ENCODE measurements at regions not wholly inside any gene's neighbourhood (a gene's known extent, or its start where the extent isn't known, plus 50 kb on each side); places are given as distances from the start of the nearest gene placed in this dataset.

DNA sequence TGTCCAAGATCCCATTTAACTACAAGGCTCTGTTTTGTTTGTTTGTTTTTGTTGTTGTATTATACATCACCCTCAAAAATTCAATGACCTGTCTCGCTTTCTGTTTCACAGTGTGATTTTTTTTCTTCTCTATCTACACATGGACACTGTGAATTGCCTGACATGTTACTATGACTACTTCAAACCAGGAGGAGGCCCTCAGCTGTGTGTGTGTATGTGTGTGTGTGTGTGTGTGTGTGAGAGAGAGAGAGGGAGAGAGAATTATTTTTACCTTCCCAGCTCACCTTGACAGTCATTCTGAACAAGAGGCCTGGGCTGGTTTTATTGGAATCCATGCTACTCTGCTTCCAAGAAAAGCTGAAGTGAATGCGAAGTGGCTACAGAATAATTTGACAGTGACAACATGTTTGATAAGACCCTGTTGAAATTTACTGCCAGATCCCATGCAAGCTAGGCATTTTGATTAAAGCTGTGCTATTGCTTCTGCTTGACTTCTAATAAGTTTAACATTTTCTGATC lies 841.4 kb downstream of the NSUN3 start:
- 70 to 85% methylated on average over 2 of the region's 2 CpGs for WGBS, 2 donors
- Histone ChIP-seq H3K4me3 (no peak overlapping the region), H3K4me1 (no peaks in the 10 kb centered on the region), H3K27me3 (no peaks in the 10 kb centered on the region), H3K9me3 (no peaks in the 10 kb centered on the region), H3K27ac (no peak overlapping the region), H3K36me3 (no peaks in the 10 kb centered on the region)
- DNase-seq = no peak
- intact Hi-C loops (cut with DNase I) = no loop called here
- no peak for TF ChIP-seq POLR2A (IDR thresholded peaks at IDR 0.05)
- TF ChIP-seq, protein P1, sequence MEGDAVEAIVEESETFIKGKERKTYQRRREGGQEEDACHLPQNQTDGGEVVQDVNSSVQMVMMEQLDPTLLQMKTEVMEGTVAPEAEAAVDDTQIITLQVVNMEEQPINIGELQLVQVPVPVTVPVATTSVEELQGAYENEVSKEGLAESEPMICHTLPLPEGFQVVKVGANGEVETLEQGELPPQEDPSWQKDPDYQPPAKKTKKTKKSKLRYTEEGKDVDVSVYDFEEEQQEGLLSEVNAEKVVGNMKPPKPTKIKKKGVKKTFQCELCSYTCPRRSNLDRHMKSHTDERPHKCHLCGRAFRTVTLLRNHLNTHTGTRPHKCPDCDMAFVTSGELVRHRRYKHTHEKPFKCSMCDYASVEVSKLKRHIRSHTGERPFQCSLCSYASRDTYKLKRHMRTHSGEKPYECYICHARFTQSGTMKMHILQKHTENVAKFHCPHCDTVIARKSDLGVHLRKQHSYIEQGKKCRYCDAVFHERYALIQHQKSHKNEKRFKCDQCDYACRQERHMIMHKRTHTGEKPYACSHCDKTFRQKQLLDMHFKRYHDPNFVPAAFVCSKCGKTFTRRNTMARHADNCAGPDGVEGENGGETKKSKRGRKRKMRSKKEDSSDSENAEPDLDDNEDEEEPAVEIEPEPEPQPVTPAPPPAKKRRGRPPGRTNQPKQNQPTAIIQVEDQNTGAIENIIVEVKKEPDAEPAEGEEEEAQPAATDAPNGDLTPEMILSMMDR (IDR thresholded peaks at IDR 0.05) = no peak

DNA sequence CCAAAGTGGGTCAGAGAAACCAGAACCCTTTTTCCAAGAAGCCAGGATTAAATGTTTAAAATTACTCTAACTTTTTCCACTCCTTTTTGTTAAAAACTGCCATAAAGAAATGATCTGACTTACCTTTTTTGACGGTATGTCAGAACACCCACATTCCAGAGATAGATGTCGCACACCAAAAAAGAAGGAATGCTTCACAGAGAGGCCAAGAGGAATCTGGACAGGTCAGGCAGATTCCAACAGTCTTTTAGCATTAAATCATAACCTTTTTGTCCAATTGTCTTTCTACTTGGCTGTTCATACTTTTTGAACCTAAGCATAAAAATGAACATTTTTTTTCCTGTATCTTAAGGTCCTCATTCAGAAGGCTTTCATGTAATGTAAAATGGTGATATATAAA lies 846.9 kb downstream of the NSUN3 start:
- Histone ChIP-seq H3K27me3 (no peaks in the 10 kb centered on the region), H3K27ac (no peak overlapping the region), H3K4me1 (no peaks in the 10 kb centered on the region), H3K4me3 (no peak overlapping the region), H3K36me3 (no peaks in the 10 kb centered on the region), H3K9me3 (no peaks in the 10 kb centered on the region)
- 59 to 70% methylated on average over 2 of the region's 2 CpGs for WGBS, 2 donors
- intact Hi-C loops (cut with DNase I) = no loop called here
- TF ChIP-seq, protein P1 (IDR thresholded peaks at IDR 0.05) = no peak
- no peak for TF ChIP-seq POLR2A (IDR thresholded peaks at IDR 0.05)
- no peak for DNase-seq

GRCh38 chr3:94912656-94913055 lies 849.8 kb downstream of the NSUN3 start:
- no peaks in the 10 kb centered on the region for H3K9me3 ChIP-seq
- no peak for DNase-seq
- H3K4me3 ChIP-seq = no peak overlapping the region
- intact Hi-C loops (cut with DNase I) = no loop called here
- TF ChIP-seq, protein P1 (IDR thresholded peaks at IDR 0.05) = no peak
- 65 to 77% methylated on average over 3 of the region's 3 CpGs for WGBS, 2 donors
- H3K27ac ChIP-seq = no peak overlapping the region
- H3K4me1 ChIP-seq = no peaks in the 10 kb centered on the region
- no peaks in the 10 kb centered on the region for H3K27me3 ChIP-seq
- H3K36me3 ChIP-seq = no peaks in the 10 kb centered on the region

DNA sequence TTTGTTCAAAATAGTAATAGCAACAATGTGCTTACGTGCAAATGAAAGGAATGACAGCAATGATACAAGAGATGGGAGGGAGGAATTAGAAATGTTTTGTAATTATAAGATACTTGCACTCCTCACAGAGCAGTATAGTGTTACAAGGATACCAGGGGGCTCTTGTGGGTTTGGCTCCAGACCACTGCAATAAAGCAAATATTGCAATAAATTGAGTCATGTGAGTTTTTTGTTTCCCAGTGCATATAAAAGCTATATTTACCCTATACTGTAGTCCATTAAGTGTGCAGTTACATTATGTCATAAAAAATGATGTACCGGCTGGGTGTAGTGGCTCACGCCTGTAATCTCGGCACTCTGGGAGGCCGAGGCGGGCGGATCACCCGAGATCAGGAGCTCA lies 864.3 kb downstream of the NSUN3 start:
- Histone ChIP-seq H3K4me3 (no peak overlapping the region), H3K27me3 (no peaks in the 10 kb centered on the region), H3K27ac (no peak overlapping the region), H3K9me3 (no peaks in the 10 kb centered on the region), H3K4me1 (no peaks in the 10 kb centered on the region), H3K36me3 (no peaks in the 10 kb centered on the region)
- intact Hi-C loops (cut with DNase I) = no loop called here
- no peak for TF ChIP-seq POLR2A (IDR thresholded peaks at IDR 0.05)
- TF ChIP-seq, protein P1 (IDR thresholded peaks at IDR 0.05) = no peak
- DNase-seq = no peak
- WGBS, 2 donors = 89 to 98% methylated on average over 2 to 8 of the region's 8 CpGs

GRCh38 chr3:94928921-94929320 lies 866.1 kb downstream of the NSUN3 start:
- Histone ChIP-seq H3K27me3 (no peaks in the 10 kb centered on the region), H3K4me3 (no peak overlapping the region), H3K27ac (no peak overlapping the region), H3K36me3 (no peaks in the 10 kb centered on the region), H3K9me3 (no peaks in the 10 kb centered on the region), H3K4me1 (no peaks in the 10 kb centered on the region)
- intact Hi-C loops (cut with DNase I) = no loop called here
- no peak for DNase-seq
- TF ChIP-seq POLR2A (IDR thresholded peaks at IDR 0.05) = no peak
- TF ChIP-seq, protein P1 (IDR thresholded peaks at IDR 0.05) = no peak
- 61 to 74% methylated on average over 4 of the region's 4 CpGs for WGBS, 2 donors
